Stimulated activated naive CD8-positive, alpha-beta T cell treated with anti-CD3 and anti-CD28 coated beads, Interleukin-15, Interleukin-2, amounts not matched to agents 100 ng/mL and 50 ng/mL, for 24 hours (primary cell): ENCODE measurements at regions not wholly inside any gene's neighbourhood (a gene's known extent, or its start where the extent isn't known, plus 50 kb on each side); places are given as distances from the start of the nearest gene placed in this dataset.

Source experiments
- H3K27ac Mint-ChIP-seq: one replicate; pipeline ENCODE4 v1.8.0; 2021; ENCODE audit warnings: mild to moderate bottlenecking, mixed read lengths
- H3K27me3 Mint-ChIP-seq: one replicate; pipeline ENCODE4 v1.8.0; 2021; ENCODE audit warnings: mixed read lengths
- H3K36me3 Mint-ChIP-seq: one replicate; pipeline ENCODE4 v1.8.0; 2021; ENCODE audit warnings: low read depth, mixed read lengths
- H3K4me1 Mint-ChIP-seq: one replicate; pipeline ENCODE4 v1.8.0; 2021; ENCODE audit warnings: low read depth, mixed read lengths
- H3K4me3 Mint-ChIP-seq: one replicate; pipeline ENCODE4 v1.8.0; 2021; ENCODE audit warnings: mild to moderate bottlenecking, mixed read lengths
- H3K9me3 Mint-ChIP-seq: one replicate; pipeline ENCODE4 v1.8.0; 2021; ENCODE audit warnings: mixed read lengths

DNA sequence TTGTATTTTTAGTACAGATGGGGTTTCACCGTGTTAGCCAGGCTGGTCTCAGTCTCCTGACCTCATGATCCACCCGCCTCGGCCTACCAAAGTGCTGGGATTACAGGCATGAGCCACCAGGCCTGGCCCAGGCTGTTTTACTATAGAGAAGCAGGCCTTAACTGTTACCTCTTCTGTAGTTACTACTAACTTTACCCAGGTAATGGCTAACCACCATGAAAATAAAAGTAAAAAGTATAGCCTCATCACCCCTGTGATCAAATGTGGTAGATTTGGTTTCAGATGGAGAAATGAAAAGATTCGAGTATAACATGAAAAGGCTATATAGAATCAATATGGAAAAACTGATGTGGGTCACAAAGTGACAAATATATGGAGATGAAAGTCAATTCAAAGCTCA lies 210.1 kb downstream of the CD47 start:
- Mint-ChIP-seq H3K36me3 (no peaks in the 10 kb centered on the region), H3K4me1 (peaks cover 15% of the 10 kb centered on the region), H3K4me3 (no peak overlapping the region), H3K27me3 (no peaks in the 10 kb centered on the region), H3K27ac (peak overlapping the region; percentile 41), H3K9me3 (no peaks in the 10 kb centered on the region)

GRCh38 chr3:107877936-107878335 lies 212.9 kb downstream of the CD47 start:
- no peaks in the 10 kb centered on the region for H3K9me3 Mint-ChIP-seq

GRCh38 chr3:107870943-107871638 lies 219.7 kb downstream of the CD47 start:
- Mint-ChIP-seq H3K27me3 (peaks cover 11% of the 10 kb centered on the region), H3K4me3 (no peak overlapping the region), H3K9me3 (no peaks in the 10 kb centered on the region), H3K27ac (peak overlapping the region; percentile 54), H3K4me1 (peaks cover 19% of the 10 kb centered on the region), H3K36me3 (no peaks in the 10 kb centered on the region)

More at GRCh38 chr3:107877936-107878335, 212.9 kb downstream of the CD47 start:
- Mint-ChIP-seq H3K27me3 (no peaks in the 10 kb centered on the region), H3K4me1 (peaks cover 15% of the 10 kb centered on the region), H3K4me3 (no peak overlapping the region), H3K27ac (no peak overlapping the region), H3K36me3 (no peaks in the 10 kb centered on the region)

- Mint-ChIP-seq H3K27ac (no peak overlapping the region), H3K4me3 (no peak overlapping the region), H3K27me3 (peaks cover 15% of the 10 kb centered on the region), H3K9me3 (no peaks in the 10 kb centered on the region), H3K36me3 (no peaks in the 10 kb centered on the region), H3K4me1 (peaks cover 19% of the 10 kb centered on the region)
Measured at GRCh38 chr3:107870096-107870495, 220.7 kb downstream of the CD47 start.

GRCh38 chr3:107868449-107868848 lies 222.4 kb downstream of the CD47 start:
- Mint-ChIP-seq H3K36me3 (no peaks in the 10 kb centered on the region), H3K4me3 (no peak overlapping the region), H3K27me3 (peaks cover 15% of the 10 kb centered on the region), H3K4me1 (peaks cover 19% of the 10 kb centered on the region), H3K27ac (no peak overlapping the region), H3K9me3 (no peaks in the 10 kb centered on the region)

DNA sequence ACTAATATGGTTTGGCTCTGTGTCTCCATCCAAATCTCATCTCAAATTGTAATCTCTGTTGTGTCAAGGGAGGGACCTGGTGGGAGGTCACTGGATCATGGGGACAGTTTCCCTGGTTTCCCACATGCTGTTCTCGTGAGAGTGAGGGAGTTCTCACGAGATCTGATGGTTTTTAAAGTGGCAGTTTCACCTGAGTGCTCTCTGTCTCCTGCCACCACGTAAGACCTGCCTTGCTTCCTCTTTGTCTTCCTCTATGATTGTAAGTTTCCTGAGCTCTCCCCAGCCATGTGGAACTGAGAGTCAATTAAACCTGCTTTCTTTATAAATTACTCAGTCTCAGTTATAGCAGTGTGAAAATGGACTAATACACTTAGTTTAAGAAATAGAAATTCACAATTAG lies 228.9 kb downstream of the CD47 start:
- Mint-ChIP-seq H3K4me1 (peaks cover 6% of the 10 kb centered on the region), H3K9me3 (no peaks in the 10 kb centered on the region), H3K36me3 (no peaks in the 10 kb centered on the region), H3K27me3 (peaks cover 20% of the 10 kb centered on the region), H3K4me3 (peak overlapping the region; percentile 9), H3K27ac (no peak overlapping the region)

DNA sequence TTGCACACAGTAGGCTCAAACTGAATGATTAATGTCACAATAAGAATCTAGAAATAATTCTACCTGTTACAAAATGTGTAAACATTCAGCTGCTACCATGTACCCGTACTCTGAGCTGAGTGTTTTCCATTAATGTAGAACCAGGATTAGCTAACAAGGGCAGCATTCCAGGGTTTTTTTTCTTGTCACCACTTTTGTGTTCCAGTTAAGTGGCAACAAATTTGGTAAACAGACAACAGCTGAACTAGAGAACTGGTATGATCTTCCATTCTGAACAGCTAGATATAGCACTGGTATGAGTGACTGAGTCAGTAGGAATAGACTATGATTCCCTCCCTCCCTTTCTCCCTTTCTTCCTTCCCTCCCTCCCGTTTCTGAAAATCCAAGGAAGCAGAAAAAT lies 229.4 kb downstream of the CD47 start:
- Mint-ChIP-seq H3K9me3 (no peaks in the 10 kb centered on the region), H3K27me3 (peaks cover 15% of the 10 kb centered on the region), H3K4me1 (peaks cover 6% of the 10 kb centered on the region), H3K4me3 (no peak overlapping the region), H3K36me3 (no peaks in the 10 kb centered on the region), H3K27ac (no peak overlapping the region)
